ENCODE measurements at regions not wholly inside any gene's neighbourhood (a gene's known extent, or its start where the extent isn't known, plus 50 kb on each side); places are given as distances from the start of the nearest gene placed in this dataset.

- H3K27ac ChIP-seq (ENCODE audit: low read depth in 1 of 2, low read length in 2 of 2): no peak overlapping the region
- no peaks in the 10 kb centered on the region for H3K27me3 ChIP-seq (ENCODE audit: control insufficient read depth in 4 of 4, insufficient read depth in 4 of 4, low read length in 3 of 4)
- no peaks in the 10 kb centered on the region for H3K36me3 ChIP-seq (ENCODE audit: control insufficient read depth in 4 of 4, insufficient read depth in 3 of 4, low read depth in 1 of 4, low read length in 3 of 4)
- no peak for DNase-seq (ENCODE audit: low spot score)
- no peaks in the 10 kb centered on the region for H3K9me3 ChIP-seq (ENCODE audit: control insufficient read depth in 4 of 4, low read length in 3 of 4)
- 86% methylated on average over 7 of the region's 7 CpGs for WGBS
- H3K4me3 ChIP-seq (ENCODE audit: low read depth in 1 of 3, low read length in 3 of 3): no peak overlapping the region
- no peak overlapping the region for H3K9ac ChIP-seq (ENCODE audit: low read depth in 1 of 2, low read length in 2 of 2)
- TF ChIP-seq, protein P1, sequence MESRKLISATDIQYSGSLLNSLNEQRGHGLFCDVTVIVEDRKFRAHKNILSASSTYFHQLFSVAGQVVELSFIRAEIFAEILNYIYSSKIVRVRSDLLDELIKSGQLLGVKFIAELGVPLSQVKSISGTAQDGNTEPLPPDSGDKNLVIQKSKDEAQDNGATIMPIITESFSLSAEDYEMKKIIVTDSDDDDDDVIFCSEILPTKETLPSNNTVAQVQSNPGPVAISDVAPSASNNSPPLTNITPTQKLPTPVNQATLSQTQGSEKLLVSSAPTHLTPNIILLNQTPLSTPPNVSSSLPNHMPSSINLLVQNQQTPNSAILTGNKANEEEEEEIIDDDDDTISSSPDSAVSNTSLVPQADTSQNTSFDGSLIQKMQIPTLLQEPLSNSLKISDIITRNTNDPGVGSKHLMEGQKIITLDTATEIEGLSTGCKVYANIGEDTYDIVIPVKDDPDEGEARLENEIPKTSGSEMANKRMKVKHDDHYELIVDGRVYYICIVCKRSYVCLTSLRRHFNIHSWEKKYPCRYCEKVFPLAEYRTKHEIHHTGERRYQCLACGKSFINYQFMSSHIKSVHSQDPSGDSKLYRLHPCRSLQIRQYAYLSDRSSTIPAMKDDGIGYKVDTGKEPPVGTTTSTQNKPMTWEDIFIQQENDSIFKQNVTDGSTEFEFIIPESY (IDR thresholded peaks at IDR 0.05): no peak
- no peak for TF ChIP-seq NR2F2 (IDR thresholded peaks at IDR 0.05)
- no peak for TF ChIP-seq SP1 (IDR thresholded peaks at IDR 0.05)
- no peak for TF ChIP-seq FOXA2 (IDR thresholded peaks at IDR 0.05)
- TF ChIP-seq YY1 (IDR thresholded peaks at IDR 0.05): no peak
- TF ChIP-seq EGR1 (IDR thresholded peaks at IDR 0.05; ENCODE audit: low read depth in 2 of 2): no peak
- no peak for TF ChIP-seq CTCF (IDR thresholded peaks at IDR 0.05; ENCODE audit: low read depth, low read length, missing input control)
- TF ChIP-seq JUND (IDR thresholded peaks at IDR 0.05): no peak
- TF ChIP-seq, protein P2, sequence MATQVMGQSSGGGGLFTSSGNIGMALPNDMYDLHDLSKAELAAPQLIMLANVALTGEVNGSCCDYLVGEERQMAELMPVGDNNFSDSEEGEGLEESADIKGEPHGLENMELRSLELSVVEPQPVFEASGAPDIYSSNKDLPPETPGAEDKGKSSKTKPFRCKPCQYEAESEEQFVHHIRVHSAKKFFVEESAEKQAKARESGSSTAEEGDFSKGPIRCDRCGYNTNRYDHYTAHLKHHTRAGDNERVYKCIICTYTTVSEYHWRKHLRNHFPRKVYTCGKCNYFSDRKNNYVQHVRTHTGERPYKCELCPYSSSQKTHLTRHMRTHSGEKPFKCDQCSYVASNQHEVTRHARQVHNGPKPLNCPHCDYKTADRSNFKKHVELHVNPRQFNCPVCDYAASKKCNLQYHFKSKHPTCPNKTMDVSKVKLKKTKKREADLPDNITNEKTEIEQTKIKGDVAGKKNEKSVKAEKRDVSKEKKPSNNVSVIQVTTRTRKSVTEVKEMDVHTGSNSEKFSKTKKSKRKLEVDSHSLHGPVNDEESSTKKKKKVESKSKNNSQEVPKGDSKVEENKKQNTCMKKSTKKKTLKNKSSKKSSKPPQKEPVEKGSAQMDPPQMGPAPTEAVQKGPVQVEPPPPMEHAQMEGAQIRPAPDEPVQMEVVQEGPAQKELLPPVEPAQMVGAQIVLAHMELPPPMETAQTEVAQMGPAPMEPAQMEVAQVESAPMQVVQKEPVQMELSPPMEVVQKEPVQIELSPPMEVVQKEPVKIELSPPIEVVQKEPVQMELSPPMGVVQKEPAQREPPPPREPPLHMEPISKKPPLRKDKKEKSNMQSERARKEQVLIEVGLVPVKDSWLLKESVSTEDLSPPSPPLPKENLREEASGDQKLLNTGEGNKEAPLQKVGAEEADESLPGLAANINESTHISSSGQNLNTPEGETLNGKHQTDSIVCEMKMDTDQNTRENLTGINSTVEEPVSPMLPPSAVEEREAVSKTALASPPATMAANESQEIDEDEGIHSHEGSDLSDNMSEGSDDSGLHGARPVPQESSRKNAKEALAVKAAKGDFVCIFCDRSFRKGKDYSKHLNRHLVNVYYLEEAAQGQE (IDR thresholded peaks at IDR 0.05): no peak
- TF ChIP-seq FOXA1 (IDR thresholded peaks at IDR 0.05): no peak
- H3K4me1 ChIP-seq (ENCODE audit: control insufficient read depth in 4 of 4, insufficient read depth in 4 of 4, low read length in 3 of 4): peaks cover 1 to 7% (median 3%) of the 10 kb centered on the region in 4 donors
Observed at GRCh38 chr12:19026614-19027488, 102.7 kb upstream of the PLEKHA5 start.

- TF ChIP-seq, protein P2 (IDR thresholded peaks at IDR 0.05): no peak
- 87% methylated on average over 4 of the region's 4 CpGs for WGBS
- H3K9me3 ChIP-seq (ENCODE audit: control insufficient read depth in 4 of 4, low read length in 3 of 4): peaks cover 0 to 7% (median 2%) of the 10 kb centered on the region in 4 donors
Observed at GRCh38 chr12:19030180-19030579, 99.4 kb upstream of the PLEKHA5 start.

More at GRCh38 chr12:19030180-19030579, 99.4 kb upstream of the PLEKHA5 start:
- DNase-seq (ENCODE audit: low spot score): no peak
- Histone ChIP-seq H3K4me3 (ENCODE audit: low read depth in 1 of 3, low read length in 3 of 3) (no peak overlapping the region), H3K27me3 (ENCODE audit: control insufficient read depth in 4 of 4, insufficient read depth in 4 of 4, low read length in 3 of 4) (no peaks in the 10 kb centered on the region), H3K4me1 (ENCODE audit: control insufficient read depth in 4 of 4, insufficient read depth in 4 of 4, low read length in 3 of 4) (no peaks in the 10 kb centered on the region), H3K27ac (ENCODE audit: low read depth in 1 of 2, low read length in 2 of 2) (no peak overlapping the region), H3K36me3 (ENCODE audit: control insufficient read depth in 4 of 4, insufficient read depth in 3 of 4, low read depth in 1 of 4, low read length in 3 of 4) (no peaks in the 10 kb centered on the region), H3K9ac (ENCODE audit: low read depth in 1 of 2, low read length in 2 of 2) (no peak overlapping the region)

Measured in liver (tissue), 8 donors.